NB4 (cell line): ENCODE measurements at regions not wholly inside any gene's neighbourhood (a gene's known extent, or its start where the extent isn't known, plus 50 kb on each side); places are given as distances from the start of the nearest gene placed in this dataset.

Source experiments
- DNase-seq: peaks from one replicate; pipeline ENCODE4 v3.0.0; 2010; ENCODE audit warnings: low read depth
- H3K4me3 ChIP-seq: one replicate; pipeline ENCODE4 v1.5.1; 2011; ENCODE audit warnings: mild to moderate bottlenecking, low read depth, low read length, moderate library complexity
- MYC ChIP-seq: IDR thresholded peaks from 2 replicates; pipeline ENCODE4 v1.6.1; 2011; ENCODE audit warnings: low read depth, low read length
- POLR2A ChIP-seq: IDR thresholded peaks from 2 replicates; pipeline ENCODE4 v1.6.1; 2011; ENCODE audit warnings: mild to moderate bottlenecking; ENCODE audit not compliant: insufficient read length; ENCODE audit errors: extremely low read depth
- TF ChIP-seq, protein P1 (sequence below): IDR thresholded peaks from one replicate; pipeline ENCODE4 v1.5.1; 2012; ENCODE audit warnings: low read depth, low read length
- TF ChIP-seq, protein P2 (sequence below): IDR thresholded peaks from 2 replicates; pipeline ENCODE4 v1.6.1; 2011; ENCODE audit warnings: low read depth, low read length

DNA sequence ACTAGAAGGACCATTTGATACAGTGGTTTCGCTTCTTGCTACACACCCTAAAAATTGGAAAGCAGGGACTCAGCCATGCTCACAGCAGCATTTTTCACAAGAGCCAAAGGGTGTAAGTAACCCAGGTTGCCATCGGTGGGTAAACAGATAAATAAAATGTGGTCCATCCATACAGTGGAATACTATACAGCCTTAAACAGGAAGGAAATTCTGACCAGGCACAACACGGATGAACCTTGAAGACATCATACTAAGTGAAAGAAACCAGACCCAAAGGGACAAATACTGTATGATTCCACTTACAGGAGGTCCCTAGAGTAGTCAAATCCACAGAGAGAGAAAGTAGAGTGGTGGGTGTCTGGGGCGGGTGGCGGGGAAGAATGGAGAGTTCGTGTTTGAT lies 220.9 kb downstream of the PHETA1 start:
- TF ChIP-seq MYC: no peak
- no peak for DNase-seq
- no peak overlapping the region for H3K4me3 ChIP-seq

DNA sequence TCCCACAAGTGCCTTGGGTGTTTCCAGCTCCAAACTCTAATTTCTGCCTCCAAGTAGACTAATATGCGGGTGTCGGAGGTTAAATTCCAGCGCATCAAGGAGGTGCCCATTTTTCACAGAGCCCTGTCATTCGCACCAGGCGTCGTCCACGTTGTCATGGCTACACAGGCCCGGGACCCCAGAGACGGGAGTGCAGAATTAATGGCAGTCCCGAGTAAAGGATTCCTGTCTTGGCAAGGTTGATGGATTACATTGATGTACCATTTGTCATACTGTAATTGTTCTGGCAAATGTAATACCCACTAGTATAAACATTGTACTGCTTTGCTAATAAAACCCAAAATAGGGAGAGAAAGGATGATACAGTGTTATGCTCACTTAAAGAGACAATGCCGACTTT lies 222.9 kb upstream of the MYL2 start:
- TF ChIP-seq, protein P1, sequence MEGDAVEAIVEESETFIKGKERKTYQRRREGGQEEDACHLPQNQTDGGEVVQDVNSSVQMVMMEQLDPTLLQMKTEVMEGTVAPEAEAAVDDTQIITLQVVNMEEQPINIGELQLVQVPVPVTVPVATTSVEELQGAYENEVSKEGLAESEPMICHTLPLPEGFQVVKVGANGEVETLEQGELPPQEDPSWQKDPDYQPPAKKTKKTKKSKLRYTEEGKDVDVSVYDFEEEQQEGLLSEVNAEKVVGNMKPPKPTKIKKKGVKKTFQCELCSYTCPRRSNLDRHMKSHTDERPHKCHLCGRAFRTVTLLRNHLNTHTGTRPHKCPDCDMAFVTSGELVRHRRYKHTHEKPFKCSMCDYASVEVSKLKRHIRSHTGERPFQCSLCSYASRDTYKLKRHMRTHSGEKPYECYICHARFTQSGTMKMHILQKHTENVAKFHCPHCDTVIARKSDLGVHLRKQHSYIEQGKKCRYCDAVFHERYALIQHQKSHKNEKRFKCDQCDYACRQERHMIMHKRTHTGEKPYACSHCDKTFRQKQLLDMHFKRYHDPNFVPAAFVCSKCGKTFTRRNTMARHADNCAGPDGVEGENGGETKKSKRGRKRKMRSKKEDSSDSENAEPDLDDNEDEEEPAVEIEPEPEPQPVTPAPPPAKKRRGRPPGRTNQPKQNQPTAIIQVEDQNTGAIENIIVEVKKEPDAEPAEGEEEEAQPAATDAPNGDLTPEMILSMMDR: no peak
- TF ChIP-seq, protein P2, sequence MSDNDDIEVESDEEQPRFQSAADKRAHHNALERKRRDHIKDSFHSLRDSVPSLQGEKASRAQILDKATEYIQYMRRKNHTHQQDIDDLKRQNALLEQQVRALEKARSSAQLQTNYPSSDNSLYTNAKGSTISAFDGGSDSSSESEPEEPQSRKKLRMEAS: no peak
- TF ChIP-seq MYC: no peak
- TF ChIP-seq POLR2A: no peak
- no peak for DNase-seq

DNA sequence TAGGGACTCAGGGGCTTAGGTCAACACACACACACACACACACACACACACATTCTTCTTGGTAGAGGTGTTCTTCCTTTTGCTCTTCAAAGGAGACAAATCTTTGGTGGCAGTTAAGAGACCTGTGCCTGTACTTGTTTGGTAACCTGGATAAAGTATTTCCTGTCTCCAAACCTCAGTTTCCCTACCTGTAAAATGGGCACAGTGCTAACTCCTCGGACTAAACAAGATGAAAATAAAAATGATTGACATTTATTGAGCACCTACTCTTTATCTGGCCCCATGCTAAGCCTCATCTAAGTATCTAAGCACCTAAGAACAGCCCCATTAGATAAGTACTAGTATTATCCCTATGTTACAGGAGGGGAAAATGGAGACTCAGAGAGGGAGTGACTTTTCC lies 220.8 kb upstream of the MYL2 start:
- no peak for DNase-seq
- H3K4me3 ChIP-seq: no peak overlapping the region
- no peak for TF ChIP-seq POLR2A
- TF ChIP-seq, protein P2: no peak
- TF ChIP-seq, protein P1: no peak
- TF ChIP-seq MYC: no peak

More for the DNA sequence above, 222.9 kb upstream of the MYL2 start:
- H3K4me3 ChIP-seq: no peak overlapping the region

DNA sequence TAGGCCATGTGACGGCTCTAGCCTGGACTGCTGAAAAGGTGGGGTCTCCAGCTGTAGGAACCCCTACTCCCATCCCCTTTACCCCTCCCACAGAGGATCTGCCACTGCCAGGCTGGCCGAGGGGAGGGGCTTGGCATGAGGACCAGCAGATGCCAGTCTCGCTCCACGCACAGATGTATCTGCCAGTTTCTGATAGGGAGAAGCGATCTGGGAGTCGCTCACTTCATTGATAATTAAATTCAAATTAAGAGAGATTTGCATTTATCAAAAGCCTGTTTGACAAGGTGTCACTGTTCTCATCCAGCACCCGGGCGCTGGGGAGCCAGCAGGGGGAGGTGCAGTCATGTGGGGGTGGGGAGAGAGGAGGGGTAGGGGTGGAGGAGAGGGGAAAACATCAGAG lies 217.6 kb upstream of the MYL2 start:
- H3K4me3 ChIP-seq: no peak overlapping the region
- peak; percentile 31 for DNase-seq
- TF ChIP-seq MYC: no peak
- TF ChIP-seq, protein P1: no peak
- TF ChIP-seq, protein P2: no peak
- TF ChIP-seq POLR2A: no peak

DNA sequence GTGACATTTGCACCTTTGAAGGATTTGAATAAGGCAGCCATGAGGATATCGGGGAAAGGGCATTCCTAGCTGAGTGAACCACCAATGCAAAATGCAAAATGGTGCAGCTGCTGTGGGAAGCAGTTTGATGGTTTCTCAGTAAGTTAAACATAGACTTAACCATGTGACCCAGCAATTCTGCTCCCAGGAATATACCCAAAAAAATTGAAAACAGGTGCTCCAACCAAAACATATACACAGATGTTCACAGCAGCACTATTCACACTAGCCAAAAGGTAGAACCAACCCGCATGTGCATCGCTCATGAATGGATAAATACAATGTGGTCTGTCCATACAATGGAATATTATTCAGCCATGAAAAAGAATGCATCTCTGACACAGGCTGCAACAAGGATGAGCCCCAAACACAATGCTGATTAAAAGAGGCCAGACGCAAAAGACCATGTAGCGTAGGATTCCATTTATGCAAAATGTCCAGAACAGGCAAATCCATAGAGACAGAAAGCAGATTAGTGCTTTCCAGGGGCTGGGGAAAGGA lies 215.0 kb upstream of the MYL2 start:
- DNase-seq: no peak
- no peak for TF ChIP-seq POLR2A
- TF ChIP-seq, protein P1: no peak
- TF ChIP-seq, protein P2: no peak
- no peak for TF ChIP-seq MYC

DNA sequence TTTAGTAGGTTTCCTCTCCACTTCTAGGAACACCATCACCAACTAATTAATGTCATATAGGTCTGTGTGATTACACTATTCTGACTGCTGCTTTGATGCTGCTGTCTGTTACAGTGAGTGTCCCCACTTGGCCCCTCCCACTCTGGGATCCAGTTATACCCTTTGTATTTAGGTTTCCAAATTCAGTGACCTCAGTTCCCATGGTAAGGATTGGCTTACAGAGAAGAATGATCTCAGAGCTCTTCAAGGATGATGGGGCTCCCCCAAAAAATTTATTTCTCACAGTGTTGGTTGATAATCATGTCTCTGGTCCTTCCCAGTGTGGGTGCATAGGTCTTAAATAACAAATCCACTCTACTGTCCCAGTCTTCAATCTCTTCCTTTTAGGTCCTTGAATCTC lies 210.0 kb upstream of the MYL2 start:
- TF ChIP-seq, protein P1: no peak
- TF ChIP-seq MYC (no peak), POLR2A (no peak)
- TF ChIP-seq, protein P2: no peak
- H3K4me3 ChIP-seq: no peak overlapping the region
- DNase-seq: no peak

More for the DNA sequence above, 215.0 kb upstream of the MYL2 start:
- no peak overlapping the region for H3K4me3 ChIP-seq
